Psoas muscle (tissue), 7 donors: ENCODE measurements at regions not wholly inside any gene's neighbourhood (a gene's known extent, or its start where the extent isn't known, plus 50 kb on each side); places are given as distances from the start of the nearest gene placed in this dataset.

ENCODE experiments used
- ATAC-seq, 4 donors: fragments of 200-7000 bp; cut with Tn5 transposase; one replicate each; pipeline ENCODE4 v1.9.1; 2020; ENCODE audit warnings: moderate library complexity in 3 of 4, mild to moderate bottlenecking in 2 of 4
- DNase-seq, 2 donors: peaks; one replicate each; pipeline ENCODE4 v3.0.0-alpha.2; 2020
- H3K27ac ChIP-seq: fragments of 200-600 bp; one replicate; pipeline ENCODE4 v1.8.0; 2022
- H3K27me3 ChIP-seq, 3 donors: fragments of 200-600 bp in 1 of 3; one replicate each; pipeline versions ENCODE4 v1.6.1 to v1.8.0; 2013 to 2022; ENCODE audit warnings: low read length in 2 of 3, mild to moderate bottlenecking in 2 of 3, moderate library complexity in 1 of 3; ENCODE audit not compliant: insufficient read depth in 3 of 3
- H3K36me3 ChIP-seq, 2 donors: fragments of 200-600 bp in 1 of 2; one replicate each; pipeline versions ENCODE4 v1.6.1 to v1.8.0; 2013 to 2022; ENCODE audit warnings: low read depth in 1 of 2, mild to moderate bottlenecking in 1 of 2, moderate library complexity in 1 of 2; ENCODE audit not compliant: insufficient read depth in 1 of 2
- H3K4me1 ChIP-seq: fragments of 200-600 bp; one replicate; pipeline ENCODE4 v1.8.0; 2022
- H3K4me3 ChIP-seq: fragments of 200-600 bp; one replicate; pipeline ENCODE4 v1.8.0; 2022; ENCODE audit warnings: mild to moderate bottlenecking
- H3K9me3 ChIP-seq: fragments of 200-600 bp; one replicate; pipeline ENCODE4 v1.8.0; 2022
- CTCF ChIP-seq: fragments of 200-600 bp; IDR thresholded peaks from one replicate; pipeline ENCODE4 v1.8.0; 2022; ENCODE audit warnings: antibody characterized with exemption
- WGBS, 3 donors: extraction: QIAGEN DNeasy Blood & Tissue Kit; methylation state at CpG; one replicate each; pipeline versions ENCODE4 v1.1.6 to v1.1.7; 2013; 5-methylcytosine and 5-hydroxymethylcytosine counted together
- intact Hi-C, 2 donors: fragments of 100-400 bp; cut with DNase I; formaldehyde crosslinking; loops; one replicate each; pipeline versions ENCODE4 v1.11.0 to v1.14.2; 2022
- donor health status: healthy with polysubstance abuse.
- donor health status: DM: no; HTN: no; CAD: no; lungs with moderate emphysema.
- donor health status: Bipolar disorder and iron deficiency.
- donor health status: healthy.
- donor health status: DM: yes; HTN: yes; CAD: no.
- donor health status: DM: no; HTN: no; CAD: no.
- donor health status: DM: yes; HTN: yes; CAD: no.

GRCh38 chr18:11541179-11541578 lies 68.2 kb upstream of the SLC35G4 start:
- no peak for DNase-seq
- no peaks in the 10 kb centered on the region for H3K4me1 ChIP-seq

GRCh38 chr18:11533942-11534496 lies 75.4 kb upstream of the SLC35G4 start:
- ATAC-seq = no peak
- 93 to 95% (median 95%) methylated on average over 13 of the region's 13 CpGs for WGBS, 3 donors

More at GRCh38 chr18:11541179-11541578, 68.2 kb upstream of the SLC35G4 start:
- H3K36me3 ChIP-seq = no peaks in the 10 kb centered on the region
- 95 to 97% (median 96%) methylated on average over 1 of the region's 1 CpG for WGBS, 3 donors
- TF ChIP-seq CTCF = no peak
- H3K27ac ChIP-seq = no peak overlapping the region
- no peaks in the 10 kb centered on the region for H3K27me3 ChIP-seq
- ATAC-seq = no peak
- intact Hi-C loops = no loop called here
- H3K9me3 ChIP-seq = peaks cover 12% of the 10 kb centered on the region
- H3K4me3 ChIP-seq = no peak overlapping the region

GRCh38 chr18:11533513-11533890 lies 75.9 kb upstream of the SLC35G4 start:
- DNase-seq (no peak), ATAC-seq (no peak)
- H3K4me1 ChIP-seq = no peaks in the 10 kb centered on the region
- H3K27me3 ChIP-seq = no peaks in the 10 kb centered on the region
- H3K4me3 ChIP-seq = no peak overlapping the region
- no peaks in the 10 kb centered on the region for H3K36me3 ChIP-seq
- H3K27ac ChIP-seq = no peak overlapping the region
- intact Hi-C loops = no loop called here
- H3K9me3 ChIP-seq = no peaks in the 10 kb centered on the region
- TF ChIP-seq CTCF = no peak
- 95 to 96% (median 96%) methylated on average over 10 to 13 of the region's 13 CpGs for WGBS, 3 donors

More at GRCh38 chr18:11533942-11534496, 75.4 kb upstream of the SLC35G4 start:
- H3K27me3 ChIP-seq = no peaks in the 10 kb centered on the region
- no peaks in the 10 kb centered on the region for H3K9me3 ChIP-seq
- no peaks in the 10 kb centered on the region for H3K4me1 ChIP-seq
- TF ChIP-seq CTCF = no peak
- no peaks in the 10 kb centered on the region for H3K36me3 ChIP-seq
- intact Hi-C loops = no loop called here
- no peak overlapping the region for H3K27ac ChIP-seq
- no peak for DNase-seq
- no peak overlapping the region for H3K4me3 ChIP-seq

GRCh38 chr18:11532758-11533512 lies 76.5 kb upstream of the SLC35G4 start:
- TF ChIP-seq CTCF = no peak
- H3K9me3 ChIP-seq = no peaks in the 10 kb centered on the region
- ATAC-seq (no peak), DNase-seq (no peak)
- H3K4me1 ChIP-seq = no peaks in the 10 kb centered on the region
- intact Hi-C loops = no loop called here
- H3K27me3 ChIP-seq = no peaks in the 10 kb centered on the region
- H3K36me3 ChIP-seq = no peaks in the 10 kb centered on the region
- WGBS, 3 donors = 95 to 97% (median 96%) methylated on average over 34 to 35 of the region's 35 CpGs
- no peak overlapping the region for H3K4me3 ChIP-seq
- H3K27ac ChIP-seq = no peak overlapping the region
